RPMI7951 (cell line): ENCODE measurements at regions not wholly inside any gene's neighbourhood (a gene's known extent, or its start where the extent isn't known, plus 50 kb on each side); places are given as distances from the start of the nearest gene placed in this dataset.
A peak's percentile ranks its signal among the peaks of the same experiment; 100 is the strongest.
"Not testable (repeated sequence)": the region's sequence is repeated elsewhere in the genome, so short reads cannot be mapped to it uniquely, and the experiment has no call there.

Experiments
- DNase-seq: peaks from one replicate; pipeline ENCODE4 v3.0.0-alpha.2; 2012; ENCODE audit warnings: low read depth

DNA sequence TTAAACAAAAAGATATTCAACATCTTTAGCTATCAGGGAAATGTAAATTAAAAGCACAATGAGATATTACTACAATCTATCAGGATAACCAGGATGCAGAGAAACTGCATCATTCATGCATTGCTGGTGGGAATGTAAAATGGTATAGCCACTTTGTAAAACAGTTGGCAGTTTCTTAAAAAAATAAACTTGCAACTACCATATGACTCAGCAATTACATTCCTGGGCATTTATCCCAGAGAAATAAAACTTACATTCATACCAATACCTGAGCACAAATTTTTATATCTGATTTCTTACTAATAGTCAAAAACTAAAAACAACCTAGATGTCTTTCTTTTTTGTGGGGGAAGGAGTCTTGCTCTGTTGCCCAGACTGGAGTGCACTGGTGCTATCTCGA, 190.3 kb upstream of the TAB2 start:
- peak; percentile 57 for DNase-seq

- DNase-seq: no peak
Observed at GRCh38 chr6:149128489-149129145, 188.9 kb upstream of the TAB2 start.

DNA sequence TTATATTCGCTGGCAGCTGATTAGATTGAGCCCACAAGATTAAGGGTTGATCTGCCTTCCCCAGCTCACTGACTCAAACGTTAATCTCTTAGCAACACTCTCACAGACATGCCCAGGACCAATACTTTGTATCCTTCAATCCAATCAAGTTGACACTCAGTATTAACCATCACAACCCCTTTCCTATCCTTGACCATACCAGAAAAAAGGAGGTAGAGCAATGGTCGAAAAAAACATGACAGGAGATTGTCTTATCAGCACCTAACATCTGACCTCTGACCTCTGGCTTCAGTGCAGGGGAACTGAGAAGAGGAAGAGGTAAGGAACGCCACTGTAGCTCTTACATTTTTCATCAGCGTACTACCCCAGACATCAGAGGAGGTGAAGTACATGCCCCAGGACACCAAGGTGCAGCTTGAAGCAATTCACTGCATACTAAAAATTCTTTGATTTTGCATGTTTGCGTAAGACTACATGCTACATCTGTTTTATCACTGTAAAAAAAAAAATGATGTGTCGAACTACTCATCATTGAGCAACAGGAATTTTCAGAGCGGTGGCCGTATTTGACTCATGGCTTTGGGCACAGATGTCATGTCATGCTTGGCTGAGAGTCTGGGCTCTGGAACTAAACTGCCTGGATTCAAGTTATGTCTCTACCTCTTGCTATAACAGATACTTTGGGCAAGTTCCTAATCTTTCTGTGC, 188.0 kb upstream of the TAB2 start:
- DNase-seq: peak; percentile 86

DNA sequence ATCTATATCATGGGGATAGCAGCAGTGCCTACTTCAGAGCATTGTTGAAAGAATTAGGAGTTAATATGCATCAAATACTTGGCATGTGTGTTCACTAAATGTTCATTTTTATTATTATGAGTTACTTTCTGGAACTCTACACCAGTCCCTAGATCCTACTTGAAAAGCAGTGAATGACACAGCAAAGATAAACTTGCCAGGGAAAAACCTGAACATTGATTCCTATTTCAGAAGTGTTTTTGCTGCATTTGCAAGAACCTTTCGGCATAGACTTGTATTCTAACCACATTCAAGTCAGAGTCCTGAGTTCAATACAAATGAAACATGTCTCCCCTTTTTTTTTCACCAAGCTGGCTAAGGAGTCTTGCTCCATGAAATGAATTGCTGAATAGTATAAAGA, 187.4 kb upstream of the TAB2 start:
- no peak for DNase-seq

- DNase-seq: no peak
Observed at GRCh38 chr6:149130508-149130907, 187.0 kb upstream of the TAB2 start.

GRCh38 chr6:149131891-149132290, 185.6 kb upstream of the TAB2 start:
- DNase-seq: no peak

DNA sequence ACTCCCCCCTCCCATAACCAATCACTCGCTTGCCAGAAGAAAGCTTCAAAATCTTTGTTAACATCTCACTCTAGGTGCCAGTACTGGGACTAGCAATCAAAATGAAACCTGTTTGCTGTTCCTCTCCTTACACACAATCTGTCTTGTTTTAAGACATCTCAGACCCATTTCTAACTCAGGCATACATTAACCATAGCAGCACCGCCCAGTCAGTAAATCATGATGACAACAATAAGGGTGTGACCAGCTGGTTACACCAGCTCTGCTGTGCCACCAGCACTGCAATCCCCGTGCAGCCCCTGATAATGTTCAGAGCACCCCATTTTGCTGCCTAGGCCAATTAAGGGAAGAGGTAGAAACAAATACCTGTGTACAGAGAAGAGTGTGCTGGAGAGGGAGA, 185.2 kb upstream of the TAB2 start:
- DNase-seq: no peak

GRCh38 chr6:149134511-149134933, 183.0 kb upstream of the TAB2 start:
- peak; percentile 53 for DNase-seq

DNA sequence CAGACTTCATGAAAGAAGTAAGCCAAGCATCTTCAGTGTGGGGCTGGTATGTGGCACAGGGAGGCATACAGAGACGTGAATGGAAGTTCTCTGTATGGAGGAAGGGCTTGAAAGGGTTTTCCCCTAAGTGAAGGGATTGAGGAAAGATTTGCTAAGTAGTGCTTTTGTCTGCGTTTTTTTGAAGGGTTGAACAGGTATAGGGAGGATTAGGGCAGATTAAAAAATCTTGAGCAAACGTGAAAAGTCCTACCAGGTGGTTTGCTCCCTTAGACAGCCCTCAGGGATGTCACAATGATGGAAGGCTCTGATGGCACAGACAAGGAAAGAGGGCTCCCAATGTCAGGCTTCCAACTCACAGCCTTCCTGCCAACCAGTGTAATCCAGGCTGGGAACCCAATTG, 181.7 kb upstream of the TAB2 start:
- no peak for DNase-seq

DNA sequence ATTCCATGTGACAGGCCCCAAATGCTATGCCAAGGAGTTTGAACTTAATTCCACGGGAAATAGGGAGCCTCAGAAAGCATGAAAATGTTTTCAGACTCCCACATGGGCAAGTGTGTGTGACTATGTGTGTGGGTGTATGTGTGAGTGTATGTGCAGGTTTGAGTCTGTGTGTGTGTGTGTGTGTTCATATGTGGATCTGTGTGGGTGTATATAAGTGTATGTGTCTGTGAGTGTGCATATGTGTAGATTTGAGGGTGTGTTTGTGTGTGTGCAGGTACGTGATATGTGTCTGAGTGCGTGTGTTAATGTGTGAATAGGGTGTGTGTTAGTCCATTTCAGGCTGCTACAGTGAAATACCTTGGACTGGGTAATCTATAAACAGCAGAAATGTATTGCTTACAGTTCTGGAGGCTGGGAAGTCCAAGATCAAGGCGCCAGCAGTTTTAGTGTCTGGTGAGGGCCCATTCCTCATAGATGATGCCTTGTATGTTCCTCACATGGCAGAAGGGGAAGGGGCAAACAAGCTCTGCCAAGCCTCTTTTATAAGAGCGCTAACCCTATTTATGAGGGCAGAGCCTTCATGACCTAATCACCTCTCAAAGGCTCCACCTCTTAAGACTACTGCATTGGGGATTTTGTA, 181.1 kb upstream of the TAB2 start:
- no peak for DNase-seq

DNA sequence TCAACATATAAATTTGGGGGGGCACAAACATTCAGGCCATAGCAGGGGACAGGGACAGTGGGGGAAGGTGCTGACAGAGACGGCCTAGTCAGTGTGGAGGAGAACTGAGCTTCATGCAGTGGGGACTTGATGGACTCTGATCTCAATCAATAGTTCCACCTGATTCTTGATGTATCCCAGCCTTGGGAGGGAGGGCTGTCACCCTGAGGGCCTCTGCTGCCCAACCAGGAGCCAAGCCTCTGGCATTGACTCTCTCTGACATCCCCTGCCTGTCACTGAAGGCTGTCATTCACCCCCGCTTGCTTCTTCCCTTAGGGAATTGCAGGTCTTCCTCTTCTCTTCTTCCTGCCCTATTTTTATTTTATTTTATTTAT, 180.6 kb upstream of the TAB2 start:
- DNase-seq: no peak

GRCh38 chr6:149137594-149137993, 179.9 kb upstream of the TAB2 start:
- no peak for DNase-seq

DNA sequence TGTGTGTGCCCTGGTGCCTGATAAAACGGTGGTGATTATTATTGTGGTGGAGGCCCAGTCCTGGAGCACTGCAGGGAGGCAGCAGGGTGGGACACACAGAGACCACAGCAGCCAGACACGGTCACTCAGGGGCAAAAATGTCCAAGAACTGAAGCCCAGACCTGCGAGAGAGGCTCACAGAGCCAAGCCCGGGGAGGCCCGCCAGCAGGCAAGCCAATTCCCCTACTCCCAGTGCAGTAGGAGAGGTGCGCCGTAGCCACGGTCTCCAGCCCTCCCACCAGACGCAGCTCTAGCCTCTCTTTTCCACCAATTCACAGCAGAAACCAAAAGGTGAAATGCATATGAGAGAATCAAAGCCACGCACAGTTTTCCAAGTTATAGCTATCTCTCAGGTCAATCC, 179.4 kb upstream of the TAB2 start:
- DNase-seq: no peak

DNA sequence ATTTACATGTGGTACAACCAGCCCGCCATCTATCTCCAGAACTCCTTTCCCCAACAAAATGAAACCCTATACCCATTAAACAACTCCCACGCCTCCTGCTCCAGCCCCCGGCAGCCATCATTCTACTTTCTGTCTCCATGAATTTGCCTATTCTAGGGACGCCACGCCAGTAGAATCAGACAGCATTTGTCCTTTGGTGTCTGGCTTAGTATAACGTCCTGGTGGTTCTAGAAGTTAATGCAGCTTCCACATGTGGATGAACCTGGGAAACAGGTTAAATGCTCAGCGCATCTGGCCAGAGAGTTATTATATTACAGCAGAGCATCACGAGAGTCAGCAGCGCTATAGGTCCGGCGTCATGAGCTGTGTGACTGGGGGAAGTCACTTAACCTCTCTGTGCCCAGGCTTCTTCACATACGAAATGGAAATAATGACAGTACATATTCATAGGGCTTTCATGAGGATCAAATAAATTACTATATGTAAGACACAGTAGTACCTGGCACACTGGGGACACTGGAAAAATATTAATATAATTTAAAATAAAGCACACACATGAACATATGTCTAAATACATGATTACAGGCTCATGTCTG, 178.7 kb upstream of the TAB2 start:
- no peak for DNase-seq

DNA sequence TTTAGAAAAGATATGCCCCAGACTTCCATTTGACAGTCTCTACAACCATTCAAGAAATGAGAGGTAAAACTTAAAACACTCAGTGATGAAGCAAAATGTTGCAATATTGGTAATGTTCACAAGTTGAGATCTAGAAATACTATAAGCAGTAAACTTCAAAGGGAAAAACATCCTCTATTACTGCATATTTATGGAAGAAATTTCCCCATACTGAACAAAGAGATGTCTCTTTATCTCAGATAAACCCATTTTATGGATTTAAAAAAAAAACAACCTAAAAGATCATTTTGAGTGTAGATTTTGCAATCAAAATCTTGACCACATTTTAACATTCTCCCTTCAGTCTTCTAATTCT, 177.8 kb upstream of the TAB2 start:
- no peak for DNase-seq

DNA sequence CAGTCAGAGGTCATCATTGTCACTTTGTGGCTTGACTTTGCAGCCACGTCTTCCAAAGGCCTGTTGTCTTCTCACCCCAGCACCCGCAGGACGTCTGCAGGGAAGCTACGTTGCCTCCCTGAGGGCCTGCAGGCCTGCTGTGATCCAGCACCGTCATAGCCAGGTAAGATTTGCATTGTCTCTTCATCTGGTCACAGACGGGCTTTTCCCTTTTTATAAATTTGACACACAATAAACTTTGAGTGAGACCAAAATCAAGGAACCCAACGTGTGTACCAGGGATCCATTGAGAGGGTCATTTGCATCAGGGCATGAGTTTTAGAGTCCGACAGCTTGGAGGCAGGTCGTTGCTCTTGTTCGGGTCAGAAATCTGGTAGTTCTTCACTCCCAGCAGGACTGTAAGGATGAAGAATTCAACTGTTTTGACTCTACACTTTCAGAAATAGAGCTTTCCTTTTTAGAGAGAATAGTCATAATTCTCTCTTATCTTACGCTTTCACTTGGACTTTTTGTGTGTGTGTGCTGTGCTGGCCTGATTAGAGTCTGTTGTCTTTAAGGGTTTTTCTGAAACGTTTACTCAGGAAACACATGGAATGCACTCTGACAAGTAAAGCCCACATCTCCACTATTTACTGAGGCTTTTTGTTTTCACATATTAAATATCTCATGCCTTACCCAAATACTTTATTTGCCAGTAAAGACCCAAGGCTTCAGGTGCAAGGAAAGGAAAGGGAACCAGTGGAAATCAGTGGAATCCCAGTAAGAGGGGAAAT, 177.2 kb upstream of the TAB2 start:
- no peak for DNase-seq

GRCh38 chr6:149140910-149141290, 176.6 kb upstream of the TAB2 start:
- no peak for DNase-seq

DNA sequence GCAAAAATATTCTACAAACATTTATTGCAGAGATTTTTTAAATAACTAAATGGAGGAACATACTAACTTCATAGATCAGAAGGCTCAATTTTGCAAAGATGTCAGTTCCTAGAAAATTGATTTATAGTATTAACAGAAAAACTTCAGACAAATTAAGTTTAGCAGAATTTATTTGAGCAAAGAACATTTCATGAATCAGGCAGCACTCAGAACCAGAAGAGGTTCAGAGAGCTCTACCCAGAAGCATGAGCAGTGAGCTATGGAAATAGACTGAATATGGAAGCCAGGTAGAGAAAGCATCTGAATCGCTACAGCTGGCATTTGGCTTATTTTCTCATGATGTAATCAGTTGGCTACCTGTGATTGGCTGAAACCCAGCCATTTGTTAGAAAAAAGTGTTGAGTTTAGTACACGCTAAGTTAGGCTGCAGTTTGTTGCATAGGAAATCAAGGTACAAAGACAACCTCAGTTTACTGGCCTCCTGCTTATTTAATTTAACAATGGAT, 174.5 kb upstream of the TAB2 start:
- DNase-seq: no peak

DNA sequence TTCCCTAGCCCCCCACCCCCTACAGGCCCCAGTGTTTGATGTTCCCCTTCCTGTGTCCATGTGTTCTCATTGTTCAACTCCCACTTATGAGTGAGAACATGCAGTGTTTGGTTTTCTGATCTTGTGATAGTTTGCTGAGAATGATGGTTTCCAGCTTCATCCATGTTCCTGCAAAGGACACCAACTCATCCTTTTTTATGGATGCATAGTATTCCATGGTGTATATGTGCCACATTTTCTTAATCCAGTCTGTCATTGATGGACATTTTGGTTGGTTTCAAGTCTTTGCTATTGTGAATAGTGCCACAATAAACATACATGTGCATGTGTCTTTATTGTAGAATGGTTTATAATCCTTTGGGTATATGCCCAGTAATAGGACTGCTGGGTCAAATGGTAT, 171.7 kb upstream of the TAB2 start:
- not testable (repeated sequence) for DNase-seq

DNA sequence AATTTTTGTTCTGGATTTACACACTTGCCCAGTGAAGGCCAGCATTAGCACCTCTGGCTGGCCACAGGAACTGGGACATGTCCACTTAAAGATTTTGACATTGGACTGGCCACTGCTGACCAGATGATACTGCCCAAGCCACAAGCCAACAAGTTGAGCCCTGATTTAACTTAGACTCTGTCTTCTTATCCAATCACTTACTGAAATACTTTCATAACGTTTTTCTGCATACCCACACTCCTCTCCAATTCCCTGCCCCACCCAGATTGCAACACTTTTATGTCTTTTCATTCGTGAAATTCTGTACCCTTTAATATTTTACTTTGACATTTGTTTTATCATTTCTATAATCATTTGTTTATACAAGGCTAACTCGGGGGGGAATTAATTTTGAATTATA, 170.3 kb upstream of the TAB2 start:
- no peak for DNase-seq

DNA sequence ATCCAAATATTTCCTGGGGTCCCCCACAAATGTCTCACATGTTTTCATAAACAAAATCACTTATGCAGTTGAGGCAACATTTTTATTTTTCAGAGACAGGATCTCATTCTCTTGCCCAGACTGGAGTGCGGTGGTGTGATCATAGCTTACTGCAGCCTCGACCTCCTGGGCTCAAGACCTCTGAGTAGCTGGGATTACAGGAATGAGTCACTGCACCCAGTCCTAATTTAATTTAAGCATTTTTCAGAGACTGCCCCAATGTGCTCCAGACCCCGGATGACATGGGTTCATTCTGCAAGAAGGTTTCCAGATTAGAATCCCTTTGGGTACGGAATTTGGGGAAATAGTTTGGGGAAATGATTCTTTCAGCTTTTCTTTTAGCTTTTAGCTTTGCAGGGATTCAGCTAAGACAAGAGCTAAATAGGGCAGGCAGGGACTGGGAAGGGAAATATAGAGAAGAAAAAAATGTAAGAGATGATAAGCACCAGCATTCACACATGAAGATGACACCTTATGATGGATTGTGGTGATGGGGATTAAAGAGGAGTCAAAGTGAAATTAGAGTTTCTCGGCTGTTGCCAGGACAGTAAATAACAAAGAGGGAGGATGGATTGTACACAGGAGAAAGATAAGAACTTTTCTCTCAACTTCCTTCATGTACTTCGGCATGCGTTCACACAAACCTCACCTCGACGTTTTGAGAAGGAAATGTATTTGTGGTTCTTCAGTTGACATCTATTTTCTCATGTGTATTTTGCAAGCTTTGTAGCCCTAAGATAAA, 169.4 kb upstream of the TAB2 start:
- DNase-seq: no peak
